HG03460 (cell line): ENCODE measurements at regions not wholly inside any gene's neighbourhood (a gene's known extent, or its start where the extent isn't known, plus 50 kb on each side); places are given as distances from the start of the nearest gene placed in this dataset.

ENCODE experiments used
- ATAC-seq: cut with Tn5 transposase; IDR thresholded peaks from one replicate; pipeline ENCODE4 v1.9.1; 2021; ENCODE audit not compliant: unreplicated experiment

DNA sequence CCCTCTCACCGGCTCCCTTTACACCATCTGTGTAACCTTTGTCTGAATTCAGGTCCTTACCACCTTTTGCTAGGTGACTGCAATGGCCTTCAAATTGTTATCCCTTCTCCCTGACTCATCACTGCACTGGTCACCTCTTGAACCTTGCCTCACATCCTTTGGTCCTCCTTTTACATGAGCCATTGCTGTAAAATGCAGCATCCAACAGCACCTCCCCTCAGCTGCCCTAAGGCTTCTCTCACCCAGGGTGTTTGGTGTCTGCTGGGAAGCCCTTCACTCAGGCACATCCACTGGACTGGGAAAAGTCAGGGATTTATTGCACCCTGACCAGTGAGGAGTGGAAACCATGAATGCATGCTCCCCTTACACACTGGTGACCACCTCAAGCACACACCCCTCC lies 192.5 kb upstream of the GATB start:
- no peak for ATAC-seq

GRCh38 chr4:151952711-151953254 lies 192.0 kb upstream of the GATB start:
- ATAC-seq: no peak

GRCh38 chr4:151952137-151952536 lies 191.3 kb upstream of the GATB start:
- no peak for ATAC-seq

GRCh38 chr4:151951671-151952050 lies 190.9 kb upstream of the GATB start:
- ATAC-seq: no peak

DNA sequence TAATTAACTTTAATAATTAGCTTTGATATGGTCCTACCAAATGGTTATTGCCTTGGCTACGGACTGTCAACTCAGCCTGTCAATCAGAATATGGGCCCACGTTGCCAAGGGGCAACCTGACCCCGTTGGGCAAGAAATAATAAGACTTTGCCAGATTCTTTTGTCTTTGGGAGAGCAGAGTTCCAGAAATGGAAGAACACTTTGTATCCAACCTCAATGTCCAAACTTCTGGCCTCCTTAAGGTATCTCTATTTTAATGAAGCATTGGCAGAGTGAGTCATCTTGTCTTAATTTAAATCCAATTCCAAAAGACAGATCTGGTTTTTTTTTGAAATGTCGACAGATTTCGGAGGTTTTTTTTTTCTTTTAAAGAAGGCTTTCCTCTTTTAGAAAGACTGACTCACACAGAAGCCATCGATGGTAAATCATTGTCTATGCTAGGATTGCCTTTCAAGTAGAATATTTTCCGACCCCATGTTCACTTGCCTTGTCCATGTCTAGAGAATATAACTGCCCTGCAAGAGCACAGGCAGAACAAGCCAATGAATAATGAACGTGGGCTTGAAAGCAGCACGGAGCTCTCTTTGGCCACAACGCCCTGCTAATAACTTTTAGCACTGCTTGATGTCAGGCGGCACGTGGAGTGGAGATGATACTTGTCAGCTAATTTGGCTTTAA lies 190.3 kb upstream of the GATB start:
- ATAC-seq: no peak

GRCh38 chr4:151948351-151949016 lies 187.7 kb upstream of the GATB start:
- ATAC-seq: no peak

- ATAC-seq: no peak
Measured at GRCh38 chr4:151946718-151947117, 185.9 kb upstream of the GATB start.

DNA sequence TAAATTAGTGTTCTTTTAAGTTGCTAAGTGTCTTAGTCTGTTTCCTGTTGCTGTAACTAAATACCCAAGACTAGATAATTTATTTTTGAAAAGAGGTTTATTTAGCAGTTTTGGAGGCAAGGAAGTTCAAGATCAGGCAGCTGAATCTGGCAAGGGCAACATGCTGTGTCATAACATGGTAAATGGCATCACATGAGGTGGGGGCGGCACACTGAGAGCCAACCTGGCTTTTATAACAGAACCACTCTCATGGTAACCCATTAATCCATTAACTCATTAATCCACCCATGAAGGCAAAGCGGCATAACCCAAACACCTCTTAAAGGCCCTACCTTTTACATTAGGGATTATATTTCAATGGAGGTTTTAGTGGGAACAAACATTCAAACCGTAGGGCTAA lies 182.2 kb upstream of the GATB start:
- no peak for ATAC-seq

DNA sequence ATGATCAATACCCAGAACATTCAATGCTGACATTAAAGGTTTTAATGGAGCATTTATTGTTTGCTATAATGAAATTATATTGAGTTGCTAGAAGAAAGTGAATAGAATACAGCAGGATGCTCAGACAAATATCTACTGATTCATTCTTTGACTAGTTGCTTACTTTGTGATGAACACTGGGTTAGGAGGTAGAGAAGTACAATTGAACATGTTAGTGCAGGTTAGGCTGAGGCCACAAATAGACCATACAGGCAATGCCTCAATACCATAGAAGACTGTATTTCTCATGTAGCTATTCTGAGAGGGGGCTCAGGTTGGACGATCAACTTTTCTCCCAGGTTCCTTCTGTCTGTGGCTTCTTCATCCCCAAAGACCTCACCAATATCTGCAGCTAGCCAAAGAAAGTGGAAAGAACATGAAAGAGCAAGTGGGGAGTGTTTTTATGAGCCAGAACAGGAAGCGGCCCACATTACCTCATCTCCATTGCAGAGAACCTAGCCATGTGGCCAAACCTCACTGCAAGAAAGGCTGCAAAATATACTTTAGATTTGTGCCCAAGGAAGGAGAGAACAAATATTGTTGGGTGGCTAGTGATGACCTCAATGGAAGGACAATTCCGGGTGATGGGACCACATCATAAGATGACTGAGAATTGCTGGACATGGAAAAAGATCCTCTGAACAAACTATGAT lies 180.3 kb upstream of the GATB start:
- ATAC-seq: no peak

DNA sequence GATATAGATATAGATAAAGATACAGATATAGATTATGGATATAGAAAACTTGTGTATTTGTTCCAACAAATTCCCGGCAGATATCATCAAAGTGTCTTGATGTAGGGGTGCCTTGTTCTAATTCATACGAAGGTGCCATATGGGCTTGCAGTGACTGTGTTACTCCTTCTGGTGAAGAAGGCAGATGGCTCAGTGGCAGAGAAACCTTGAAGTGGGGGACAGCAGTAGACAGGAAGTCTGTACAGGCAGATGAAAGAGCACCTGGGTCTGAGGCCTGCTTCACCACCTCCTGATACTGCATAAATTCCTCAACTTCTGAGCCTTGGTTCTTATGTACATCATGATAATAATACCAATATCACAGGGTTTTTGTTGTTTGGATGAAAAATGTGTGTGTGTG lies 179.5 kb upstream of the GATB start:
- no peak for ATAC-seq

DNA sequence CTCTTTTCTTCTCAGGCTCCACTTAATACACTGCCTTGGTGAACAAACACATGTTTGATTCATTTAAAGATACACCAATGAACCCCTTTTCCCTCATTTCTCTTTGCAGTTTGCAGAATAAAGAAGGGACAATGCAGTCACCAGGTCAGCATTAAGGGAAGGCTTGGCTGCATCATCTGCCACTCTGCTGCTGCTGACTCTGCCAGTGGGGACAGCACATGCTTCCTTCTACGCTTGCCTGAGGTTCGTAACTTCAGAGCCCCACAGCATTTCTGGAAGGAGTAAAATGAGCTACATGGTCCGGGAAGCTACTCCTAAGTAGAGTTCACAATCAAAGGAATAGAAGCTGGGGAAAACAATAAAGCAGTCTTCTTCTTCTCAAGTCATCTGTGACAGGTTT lies 178.9 kb upstream of the GATB start:
- no peak for ATAC-seq

DNA sequence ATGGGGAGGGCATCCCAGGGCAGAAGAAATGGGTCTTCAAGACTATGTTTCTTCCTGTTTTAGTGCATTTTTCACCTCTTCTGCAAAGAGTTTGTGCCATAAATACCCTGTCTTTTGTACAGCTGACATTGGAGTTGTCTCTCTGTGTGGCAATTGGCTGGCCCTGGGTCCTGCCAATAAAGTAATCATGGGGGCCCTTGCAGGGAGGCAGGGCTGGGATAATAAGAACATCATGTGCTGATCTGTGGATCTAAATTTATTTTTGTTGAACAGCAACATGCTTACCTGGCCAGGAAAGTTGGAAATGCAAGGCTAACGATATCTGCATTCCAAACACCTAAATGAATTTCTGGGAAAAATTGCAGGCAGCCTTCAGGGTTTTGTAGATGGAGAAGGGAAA lies 174.6 kb upstream of the GATB start:
- ATAC-seq: no peak

DNA sequence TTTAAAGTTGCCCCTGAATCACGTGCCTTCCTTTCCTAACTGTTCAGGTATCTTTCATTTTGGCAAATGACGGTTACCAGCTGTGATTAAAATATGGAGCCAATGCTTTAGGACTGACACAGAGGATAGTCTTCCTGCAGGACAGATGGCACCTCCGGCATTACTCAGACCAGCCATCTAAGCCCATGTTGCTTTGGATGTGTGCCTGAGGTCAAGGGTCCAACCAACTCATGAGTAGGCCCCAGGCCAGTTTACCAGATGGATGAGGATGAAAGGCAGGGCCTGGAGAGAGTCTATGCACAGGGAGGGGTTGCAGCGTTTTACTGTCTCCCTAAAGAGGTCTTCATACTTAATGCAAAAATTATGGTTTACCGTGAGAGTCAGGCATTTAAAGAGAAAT lies 174.0 kb upstream of the GATB start:
- no peak for ATAC-seq

GRCh38 chr4:151933122-151933827 lies 172.5 kb upstream of the GATB start:
- no peak for ATAC-seq

- no peak for ATAC-seq
Measured at GRCh38 chr4:151931563-151931962, 170.8 kb upstream of the GATB start.

DNA sequence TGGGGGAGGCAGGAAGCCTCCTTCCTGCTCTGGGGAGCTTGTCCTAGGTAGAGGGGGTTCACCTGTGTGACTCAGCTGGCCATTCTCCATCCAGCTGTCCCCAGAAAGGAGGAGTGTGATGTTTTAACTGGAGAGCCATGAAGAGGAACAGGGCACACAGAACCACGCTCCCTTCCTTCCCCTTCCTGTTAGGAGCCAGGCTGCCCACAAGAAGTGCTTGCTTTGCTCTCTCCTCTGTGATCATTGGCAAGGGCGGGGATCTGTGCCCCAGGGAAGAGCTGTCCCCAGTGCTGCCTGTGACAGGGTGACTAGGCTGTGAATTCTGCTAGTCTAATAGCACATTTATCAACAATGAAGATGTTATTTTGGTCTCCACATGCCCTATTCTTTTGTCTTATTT lies 169.6 kb upstream of the GATB start:
- no peak for ATAC-seq

GRCh38 chr4:151928112-151928511 lies 167.3 kb upstream of the GATB start:
- no peak for ATAC-seq

DNA sequence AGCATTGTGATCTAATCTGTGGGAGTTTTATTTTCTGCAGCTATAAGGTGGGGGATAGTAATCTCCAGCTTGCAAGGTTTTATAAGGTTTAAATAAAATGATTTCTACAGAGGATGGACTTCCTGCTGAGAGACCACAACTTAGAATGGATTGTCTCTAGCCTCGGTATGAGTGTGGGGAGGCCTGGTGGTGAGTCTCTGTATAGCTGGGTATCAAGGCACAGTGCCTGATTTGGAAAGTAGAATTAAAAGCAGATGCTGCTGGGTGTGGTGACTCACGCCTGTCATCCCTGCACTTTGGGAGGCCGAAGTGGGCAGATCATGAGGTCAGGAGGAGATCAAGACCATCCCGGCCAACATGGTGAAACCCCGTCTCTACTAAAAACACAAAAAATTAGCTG lies 162.0 kb upstream of the GATB start:
- ATAC-seq: no peak

GRCh38 chr4:151922306-151922705 lies 161.5 kb upstream of the GATB start:
- no peak for ATAC-seq

GRCh38 chr4:151921811-151922210 lies 161.0 kb upstream of the GATB start:
- ATAC-seq: no peak

DNA sequence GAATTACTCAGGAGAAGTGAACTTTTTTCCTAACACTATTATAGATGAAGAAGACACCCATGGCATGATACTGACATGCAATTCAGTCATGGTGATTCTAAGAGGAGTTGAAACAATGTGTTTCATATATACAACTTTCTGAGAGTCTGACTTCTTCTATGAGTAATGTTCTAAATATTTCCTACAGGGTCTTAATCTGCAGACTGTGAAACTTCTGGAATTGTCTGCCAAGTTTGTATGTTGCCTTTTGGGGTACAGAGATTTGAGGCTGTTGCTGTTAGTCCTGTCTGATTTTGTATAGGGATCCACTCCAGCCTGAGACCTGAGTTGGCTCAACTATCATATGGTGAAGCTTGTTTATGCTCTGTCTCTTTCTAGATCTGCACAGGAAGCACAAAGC lies 160.6 kb upstream of the GATB start:
- no peak for ATAC-seq
